HG03060 (cell line): ENCODE measurements at regions not wholly inside any gene's neighbourhood (a gene's known extent, or its start where the extent isn't known, plus 50 kb on each side); places are given as distances from the start of the nearest gene placed in this dataset.
"Not testable (repeated sequence)": the region's sequence is repeated elsewhere in the genome, so short reads cannot be mapped to it uniquely, and the experiment has no call there.

Source experiments
- ATAC-seq: cut with Tn5 transposase; IDR thresholded peaks from one replicate; pipeline ENCODE4 v1.9.1; 2021; ENCODE audit warnings: low read depth, moderate number of reproducible peaks; ENCODE audit not compliant: unreplicated experiment

- ATAC-seq, result not testable (repeated sequence)
Measured at GRCh38 chr2:146970981-146971380, 873.8 kb upstream of the ACVR2A start.

GRCh38 chr2:146969703-146970102 lies 875.1 kb upstream of the ACVR2A start:
- not testable (repeated sequence) for ATAC-seq

GRCh38 chr2:146964494-146964893 lies 880.3 kb upstream of the ACVR2A start:
- ATAC-seq, result no peak

GRCh38 chr2:146954544-146954943 lies 890.3 kb upstream of the ACVR2A start:
- no peak for ATAC-seq

GRCh38 chr2:146952696-146953095 lies 892.1 kb upstream of the ACVR2A start:
- no peak for ATAC-seq

GRCh38 chr2:146950911-146951310 lies 893.9 kb upstream of the ACVR2A start:
- no peak for ATAC-seq

GRCh38 chr2:146950361-146950760 lies 894.5 kb upstream of the ACVR2A start:
- ATAC-seq, result no peak

- ATAC-seq, result no peak
Measured at GRCh38 chr2:146949400-146949799, 895.4 kb upstream of the ACVR2A start.

- ATAC-seq, result no peak
Measured at GRCh38 chr2:146944601-146945000, 900.2 kb upstream of the ACVR2A start.

GRCh38 chr2:146939991-146940685 lies 904.7 kb upstream of the ACVR2A start:
- ATAC-seq, result no peak

- ATAC-seq, result no peak
Measured at GRCh38 chr2:146934921-146935320, 909.9 kb upstream of the ACVR2A start.

- ATAC-seq, result no peak
Measured at GRCh38 chr2:146931109-146931508, 913.7 kb upstream of the ACVR2A start.

GRCh38 chr2:146927080-146927711 lies 917.6 kb upstream of the ACVR2A start:
- ATAC-seq, result no peak

GRCh38 chr2:146918280-146918679 lies 926.5 kb upstream of the ACVR2A start:
- ATAC-seq, result no peak

- no peak for ATAC-seq
Measured at GRCh38 chr2:146917431-146918042, 927.3 kb upstream of the ACVR2A start.

GRCh38 chr2:146916914-146917313 lies 927.9 kb upstream of the ACVR2A start:
- no peak for ATAC-seq

GRCh38 chr2:146913476-146913875 lies 931.4 kb upstream of the ACVR2A start:
- ATAC-seq, result no peak

GRCh38 chr2:146912536-146912935 lies 932.3 kb upstream of the ACVR2A start:
- no peak for ATAC-seq

GRCh38 chr2:146908776-146909175 lies 936.1 kb upstream of the ACVR2A start:
- no peak for ATAC-seq

- ATAC-seq, result no peak
Measured at GRCh38 chr2:146898083-146898482, 946.7 kb upstream of the ACVR2A start.

- ATAC-seq, result no peak
Measured at GRCh38 chr2:146894514-146894913, 950.3 kb upstream of the ACVR2A start.

GRCh38 chr2:146893500-146894041 lies 951.3 kb upstream of the ACVR2A start:
- no peak for ATAC-seq
